HL-60 (cell line): ENCODE measurements at regions not wholly inside any gene's neighbourhood (a gene's known extent, or its start where the extent isn't known, plus 50 kb on each side); places are given as distances from the start of the nearest gene placed in this dataset.

Experiments
- DNase-seq, 2 experiments: peaks; one replicate each; pipeline ENCODE4 v3.0.0-alpha.2; 2010 to 2020; ENCODE audit warnings: low read depth in 1 of 2, low spot score in 1 of 2
- H3K27ac ChIP-seq: fragments of 250-450 bp; sonication (Bioruptor Pico); replicated peaks from 2 replicates; pipeline ENCODE4 v1.5.1; 2020; ENCODE audit warnings: mild to moderate bottlenecking, moderate library complexity
- H3K27me3 ChIP-seq: fragments of 250-450 bp; sonication (Bioruptor Pico); 2 replicates; pipeline ENCODE4 v1.5.1; 2021; ENCODE audit warnings: mild to moderate bottlenecking, moderate library complexity; ENCODE audit not compliant: insufficient read depth, poor library complexity, severe bottlenecking
- H3K4me3 ChIP-seq: replicated peaks from 2 replicates; pipeline ENCODE4 v1.5.1; 2011; ENCODE audit warnings: mild to moderate bottlenecking, control low read depth, low read length; ENCODE audit not compliant: insufficient read depth
- GABPA ChIP-seq: IDR thresholded peaks from 2 replicates; pipeline ENCODE4 v1.6.1; 2012; ENCODE audit warnings: low read depth
- POLR2AphosphoS5 ChIP-seq: IDR thresholded peaks from 2 replicates; pipeline ENCODE4 v1.6.1; 2012; ENCODE audit warnings: low read depth
- SPI1 ChIP-seq: IDR thresholded peaks from 2 replicates; pipeline ENCODE4 v1.6.1; 2012; ENCODE audit warnings: low read depth, mild to moderate bottlenecking, borderline replicate concordance
- TF ChIP-seq, protein P1 (sequence below): IDR thresholded peaks from one replicate; pipeline ENCODE4 v1.5.1; 2011; ENCODE audit warnings: low read length, control low read depth, inconsistent platforms; ENCODE audit not compliant: insufficient read depth
- TF ChIP-seq, protein P2 (sequence below): IDR thresholded peaks from 2 replicates; pipeline ENCODE4 v1.6.1; 2012; ENCODE audit warnings: low read depth; ENCODE audit not compliant: insufficient replicate concordance

DNA sequence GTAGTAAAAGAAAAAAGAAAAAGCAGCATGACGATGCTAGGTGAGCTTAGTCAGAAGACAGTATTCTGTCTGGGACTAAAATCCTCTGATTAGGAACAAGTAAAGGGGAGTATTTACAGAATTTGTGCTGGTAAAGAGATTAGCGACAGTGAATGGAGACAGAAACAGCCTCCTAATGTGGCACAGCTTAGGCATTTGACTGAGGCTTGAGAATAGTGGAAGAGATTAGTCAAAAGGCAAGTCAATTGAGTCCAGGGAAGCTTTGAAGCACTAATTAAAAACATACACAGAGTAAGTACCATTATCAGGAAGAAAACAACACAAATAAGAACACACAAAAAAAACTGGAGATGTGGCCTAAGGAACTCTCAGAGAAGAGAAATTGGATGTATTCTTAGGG, 131.9 kb upstream of the CLEC14A start:
- Histone ChIP-seq H3K4me3 (no peak overlapping the region), H3K27ac (no peak overlapping the region), H3K27me3 (no peaks in the 10 kb centered on the region)
- TF ChIP-seq, protein P1, sequence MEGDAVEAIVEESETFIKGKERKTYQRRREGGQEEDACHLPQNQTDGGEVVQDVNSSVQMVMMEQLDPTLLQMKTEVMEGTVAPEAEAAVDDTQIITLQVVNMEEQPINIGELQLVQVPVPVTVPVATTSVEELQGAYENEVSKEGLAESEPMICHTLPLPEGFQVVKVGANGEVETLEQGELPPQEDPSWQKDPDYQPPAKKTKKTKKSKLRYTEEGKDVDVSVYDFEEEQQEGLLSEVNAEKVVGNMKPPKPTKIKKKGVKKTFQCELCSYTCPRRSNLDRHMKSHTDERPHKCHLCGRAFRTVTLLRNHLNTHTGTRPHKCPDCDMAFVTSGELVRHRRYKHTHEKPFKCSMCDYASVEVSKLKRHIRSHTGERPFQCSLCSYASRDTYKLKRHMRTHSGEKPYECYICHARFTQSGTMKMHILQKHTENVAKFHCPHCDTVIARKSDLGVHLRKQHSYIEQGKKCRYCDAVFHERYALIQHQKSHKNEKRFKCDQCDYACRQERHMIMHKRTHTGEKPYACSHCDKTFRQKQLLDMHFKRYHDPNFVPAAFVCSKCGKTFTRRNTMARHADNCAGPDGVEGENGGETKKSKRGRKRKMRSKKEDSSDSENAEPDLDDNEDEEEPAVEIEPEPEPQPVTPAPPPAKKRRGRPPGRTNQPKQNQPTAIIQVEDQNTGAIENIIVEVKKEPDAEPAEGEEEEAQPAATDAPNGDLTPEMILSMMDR, result no peak
- TF ChIP-seq SPI1 (no peak), POLR2AphosphoS5 (no peak), GABPA (no peak)
- DNase-seq, result no peak

DNA sequence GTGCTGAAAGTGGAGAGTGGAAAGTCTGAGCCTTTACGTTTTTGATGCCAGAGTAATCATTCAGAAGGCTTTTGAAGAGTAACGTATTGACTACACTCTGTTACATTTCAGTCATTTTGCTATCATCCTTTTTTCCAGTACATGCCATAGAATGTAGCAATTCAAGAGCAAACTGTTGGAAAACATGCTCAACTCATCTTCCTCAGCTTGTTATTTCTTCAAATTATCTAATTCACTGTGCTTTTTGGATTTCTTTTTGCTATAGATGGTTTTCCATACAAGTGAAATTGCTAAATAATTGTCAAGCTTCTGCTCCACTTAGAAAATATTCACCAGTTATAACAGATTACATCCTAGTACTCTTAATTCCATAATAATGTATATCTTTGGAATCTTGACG, 129.9 kb upstream of the CLEC14A start:
- Histone ChIP-seq H3K27ac (no peak overlapping the region), H3K4me3 (no peak overlapping the region), H3K27me3 (no peaks in the 10 kb centered on the region)
- TF ChIP-seq, protein P2, sequence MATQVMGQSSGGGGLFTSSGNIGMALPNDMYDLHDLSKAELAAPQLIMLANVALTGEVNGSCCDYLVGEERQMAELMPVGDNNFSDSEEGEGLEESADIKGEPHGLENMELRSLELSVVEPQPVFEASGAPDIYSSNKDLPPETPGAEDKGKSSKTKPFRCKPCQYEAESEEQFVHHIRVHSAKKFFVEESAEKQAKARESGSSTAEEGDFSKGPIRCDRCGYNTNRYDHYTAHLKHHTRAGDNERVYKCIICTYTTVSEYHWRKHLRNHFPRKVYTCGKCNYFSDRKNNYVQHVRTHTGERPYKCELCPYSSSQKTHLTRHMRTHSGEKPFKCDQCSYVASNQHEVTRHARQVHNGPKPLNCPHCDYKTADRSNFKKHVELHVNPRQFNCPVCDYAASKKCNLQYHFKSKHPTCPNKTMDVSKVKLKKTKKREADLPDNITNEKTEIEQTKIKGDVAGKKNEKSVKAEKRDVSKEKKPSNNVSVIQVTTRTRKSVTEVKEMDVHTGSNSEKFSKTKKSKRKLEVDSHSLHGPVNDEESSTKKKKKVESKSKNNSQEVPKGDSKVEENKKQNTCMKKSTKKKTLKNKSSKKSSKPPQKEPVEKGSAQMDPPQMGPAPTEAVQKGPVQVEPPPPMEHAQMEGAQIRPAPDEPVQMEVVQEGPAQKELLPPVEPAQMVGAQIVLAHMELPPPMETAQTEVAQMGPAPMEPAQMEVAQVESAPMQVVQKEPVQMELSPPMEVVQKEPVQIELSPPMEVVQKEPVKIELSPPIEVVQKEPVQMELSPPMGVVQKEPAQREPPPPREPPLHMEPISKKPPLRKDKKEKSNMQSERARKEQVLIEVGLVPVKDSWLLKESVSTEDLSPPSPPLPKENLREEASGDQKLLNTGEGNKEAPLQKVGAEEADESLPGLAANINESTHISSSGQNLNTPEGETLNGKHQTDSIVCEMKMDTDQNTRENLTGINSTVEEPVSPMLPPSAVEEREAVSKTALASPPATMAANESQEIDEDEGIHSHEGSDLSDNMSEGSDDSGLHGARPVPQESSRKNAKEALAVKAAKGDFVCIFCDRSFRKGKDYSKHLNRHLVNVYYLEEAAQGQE, result no peak
- TF ChIP-seq POLR2AphosphoS5, result no peak
- TF ChIP-seq, protein P1, result no peak
- no peak for DNase-seq

DNA sequence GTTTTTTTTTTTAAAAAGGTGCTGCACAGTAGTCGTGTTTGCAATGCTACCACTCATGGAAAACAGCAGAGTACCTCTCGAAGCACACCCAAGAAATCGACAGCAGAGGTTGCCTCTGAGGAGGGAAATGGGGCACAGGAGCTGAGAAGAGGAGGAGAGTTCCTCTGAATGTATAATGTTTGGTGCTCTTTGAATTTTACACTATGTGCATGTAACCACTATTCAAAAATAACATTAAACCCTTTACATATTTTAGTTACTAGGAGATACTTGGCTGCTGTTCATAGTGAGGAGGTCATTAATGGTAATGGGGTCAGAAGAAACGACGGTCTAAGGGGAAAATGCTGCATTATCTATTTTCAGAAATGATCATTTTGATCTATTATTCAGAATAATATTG, 129.4 kb upstream of the CLEC14A start:
- TF ChIP-seq GABPA (no peak), SPI1 (no peak), POLR2AphosphoS5 (no peak)
- TF ChIP-seq, protein P2, result no peak
- TF ChIP-seq, protein P1, result no peak
- no peaks in the 10 kb centered on the region for H3K27me3 ChIP-seq
- DNase-seq, result no peak
- no peak overlapping the region for H3K27ac ChIP-seq
- no peak overlapping the region for H3K4me3 ChIP-seq

DNA sequence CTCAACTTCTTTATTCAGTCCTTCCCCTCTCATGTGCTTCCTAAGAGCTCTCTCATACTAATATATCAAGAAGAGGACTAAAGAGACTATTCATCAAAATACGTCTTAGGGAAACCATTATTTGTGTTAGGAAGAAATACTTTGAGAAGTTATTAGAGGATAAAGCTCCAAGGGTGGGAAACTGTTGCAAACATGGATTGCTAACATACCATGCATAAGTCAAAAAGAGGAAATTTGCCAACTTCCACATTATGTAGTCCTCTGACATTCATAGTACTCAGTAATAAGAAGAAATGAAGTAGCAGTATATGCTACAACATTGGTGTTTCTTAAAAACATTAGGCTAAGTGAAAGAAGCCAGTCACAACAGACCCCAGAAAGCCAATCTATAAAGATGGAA, 128.8 kb upstream of the CLEC14A start:
- TF ChIP-seq, protein P1, result no peak
- TF ChIP-seq POLR2AphosphoS5 (no peak), SPI1 (no peak), GABPA (no peak)
- TF ChIP-seq, protein P2, result no peak
- Histone ChIP-seq H3K27ac (no peak overlapping the region), H3K4me3 (no peak overlapping the region), H3K27me3 (no peaks in the 10 kb centered on the region)
- DNase-seq, result no peak
